ENCODE measurements at regions not wholly inside any gene's neighbourhood (a gene's known extent, or its start where the extent isn't known, plus 50 kb on each side); places are given as distances from the start of the nearest gene placed in this dataset.
A peak's percentile ranks its signal among the peaks of the same experiment; 100 is the strongest.

DNA sequence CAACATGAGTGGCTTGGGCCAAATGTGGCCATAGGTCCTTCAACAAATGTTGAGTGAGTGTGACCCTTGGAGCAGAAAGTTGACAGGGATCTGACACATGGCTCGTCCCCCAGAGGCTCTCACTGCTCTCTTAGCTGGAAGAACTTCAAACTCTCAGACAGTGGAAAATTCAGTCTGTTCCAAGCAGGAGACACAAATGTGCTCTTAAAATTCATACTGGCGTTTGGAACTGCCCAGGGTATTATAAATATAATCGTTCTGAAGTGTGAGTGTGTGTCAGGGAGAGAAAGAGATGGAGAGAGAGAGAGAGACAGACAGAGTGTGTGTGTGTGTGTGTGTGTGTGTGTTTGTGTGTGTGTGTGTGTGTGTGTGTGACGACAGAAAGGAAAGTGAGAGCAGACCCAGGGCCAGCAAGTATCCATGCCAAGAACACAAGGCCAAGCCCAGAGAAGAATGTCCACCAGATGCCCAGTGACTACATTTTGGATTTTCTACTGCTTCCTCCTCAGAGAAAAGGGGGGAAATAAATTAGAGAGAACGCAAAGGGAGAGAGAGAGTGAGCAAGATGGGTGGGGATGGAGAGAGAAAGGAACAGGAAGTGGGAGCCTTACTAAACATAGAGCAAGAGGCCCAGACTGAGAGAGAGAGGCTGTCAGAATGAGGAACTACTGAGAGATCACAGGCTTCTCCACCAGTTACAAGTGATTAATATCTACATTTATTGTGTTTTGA lies 193.6 kb upstream of the NUDT4 start:
- TF ChIP-seq CTCF (IDR thresholded peaks at IDR 0.05; ENCODE audit: poor library complexity, severe bottlenecking) = no peak
- no peaks in the 10 kb centered on the region for H3K36me3 ChIP-seq (ENCODE audit: low read depth)
- DNase-seq (ENCODE audit: low spot score) (no peak), ATAC-seq (ENCODE audit: low read depth) (no peak)
- no peaks in the 10 kb centered on the region for H3K9me3 ChIP-seq (ENCODE audit: severe bottlenecking)
- no peaks in the 10 kb centered on the region for H3K4me1 ChIP-seq (ENCODE audit: insufficient read depth, poor library complexity, severe bottlenecking)
- no peak overlapping the region for H3K4me3 ChIP-seq (ENCODE audit: severe bottlenecking)
- H3K27ac ChIP-seq (ENCODE audit: poor library complexity, severe bottlenecking) = no peak overlapping the region
- H3K27me3 ChIP-seq (ENCODE audit: insufficient read depth, poor library complexity, severe bottlenecking) = no peaks in the 10 kb centered on the region

- no peak for DNase-seq (ENCODE audit: low spot score)
These were observed 192.9 kb upstream of the NUDT4 start for GRCh38 chr12:93184672-93185368.

GRCh38 chr12:93185369-93185741 lies 192.4 kb upstream of the NUDT4 start:
- H3K4me3 ChIP-seq (ENCODE audit: severe bottlenecking) = no peak overlapping the region

More at GRCh38 chr12:93184672-93185368, 192.9 kb upstream of the NUDT4 start:
- Histone ChIP-seq H3K36me3 (ENCODE audit: low read depth) (no peaks in the 10 kb centered on the region), H3K27ac (ENCODE audit: poor library complexity, severe bottlenecking) (no peak overlapping the region), H3K9me3 (ENCODE audit: severe bottlenecking) (no peaks in the 10 kb centered on the region), H3K27me3 (ENCODE audit: insufficient read depth, poor library complexity, severe bottlenecking) (no peaks in the 10 kb centered on the region), H3K4me1 (ENCODE audit: insufficient read depth, poor library complexity, severe bottlenecking) (no peaks in the 10 kb centered on the region), H3K4me3 (ENCODE audit: severe bottlenecking) (no peak overlapping the region)
- ATAC-seq (ENCODE audit: low read depth) = 0 out of 3 replicates have a peak, but pooled peaks have one; percentile 19
- no peak for TF ChIP-seq CTCF (IDR thresholded peaks at IDR 0.05; ENCODE audit: poor library complexity, severe bottlenecking)

GRCh38 chr12:93186131-93186530 lies 191.6 kb upstream of the NUDT4 start:
- no peak overlapping the region for H3K27ac ChIP-seq (ENCODE audit: poor library complexity, severe bottlenecking)
- H3K27me3 ChIP-seq (ENCODE audit: insufficient read depth, poor library complexity, severe bottlenecking) = no peaks in the 10 kb centered on the region
- no peak for TF ChIP-seq CTCF (IDR thresholded peaks at IDR 0.05; ENCODE audit: poor library complexity, severe bottlenecking)
- no peak for DNase-seq (ENCODE audit: low spot score)
- no peaks in the 10 kb centered on the region for H3K9me3 ChIP-seq (ENCODE audit: severe bottlenecking)
- H3K4me1 ChIP-seq (ENCODE audit: insufficient read depth, poor library complexity, severe bottlenecking) = no peaks in the 10 kb centered on the region
- ATAC-seq (ENCODE audit: low read depth) = no peak
- no peak overlapping the region for H3K4me3 ChIP-seq (ENCODE audit: severe bottlenecking)
- H3K36me3 ChIP-seq (ENCODE audit: low read depth) = no peaks in the 10 kb centered on the region

More at GRCh38 chr12:93185369-93185741, 192.4 kb upstream of the NUDT4 start:
- Histone ChIP-seq H3K4me1 (ENCODE audit: insufficient read depth, poor library complexity, severe bottlenecking) (no peaks in the 10 kb centered on the region), H3K9me3 (ENCODE audit: severe bottlenecking) (no peaks in the 10 kb centered on the region), H3K27me3 (ENCODE audit: insufficient read depth, poor library complexity, severe bottlenecking) (no peaks in the 10 kb centered on the region), H3K27ac (ENCODE audit: poor library complexity, severe bottlenecking) (no peak overlapping the region), H3K36me3 (ENCODE audit: low read depth) (no peaks in the 10 kb centered on the region)
- DNase-seq (ENCODE audit: low spot score) = no peak
- TF ChIP-seq CTCF (IDR thresholded peaks at IDR 0.05; ENCODE audit: poor library complexity, severe bottlenecking) = no peak
- ATAC-seq (ENCODE audit: low read depth) = no peak

GRCh38 chr12:93186621-93187020 lies 191.1 kb upstream of the NUDT4 start:
- Histone ChIP-seq H3K36me3 (ENCODE audit: low read depth) (no peaks in the 10 kb centered on the region), H3K4me3 (ENCODE audit: severe bottlenecking) (no peak overlapping the region), H3K27ac (ENCODE audit: poor library complexity, severe bottlenecking) (no peak overlapping the region), H3K9me3 (ENCODE audit: severe bottlenecking) (no peaks in the 10 kb centered on the region), H3K4me1 (ENCODE audit: insufficient read depth, poor library complexity, severe bottlenecking) (no peaks in the 10 kb centered on the region), H3K27me3 (ENCODE audit: insufficient read depth, poor library complexity, severe bottlenecking) (no peaks in the 10 kb centered on the region)
- ATAC-seq (ENCODE audit: low read depth) (no peak), DNase-seq (ENCODE audit: low spot score) (no peak)
- no peak for TF ChIP-seq CTCF (IDR thresholded peaks at IDR 0.05; ENCODE audit: poor library complexity, severe bottlenecking)
